Thoracic aorta (tissue), 2 donors: ENCODE measurements at regions not wholly inside any gene's neighbourhood (a gene's known extent, or its start where the extent isn't known, plus 50 kb on each side); places are given as distances from the start of the nearest gene placed in this dataset.

Experiments used
- ATAC-seq: fragments of 150-250 bp; one replicate; pipeline ENCODE4 v1.8.0; 2017; ENCODE audit warnings: low read depth; ENCODE audit not compliant: insufficient number of reproducible peaks, low FRiP score
- DNase-seq: peaks from one replicate; pipeline ENCODE4 v3.0.0-alpha.2; 2020; ENCODE audit warnings: low spot score
- H3K27ac ChIP-seq, 2 donors: fragments of 200-600 bp; sonication (generic); 1 replicate in 1 of 2; 2 replicates in 1 of 2; pipeline ENCODE4 v1.5.1; 2016; ENCODE audit warnings: mild to moderate bottlenecking in 2 of 2, moderate library complexity in 2 of 2
- H3K27me3 ChIP-seq: fragments of 200-600 bp; sonication (generic); replicated peaks from 2 replicates; pipeline ENCODE4 v1.6.0; 2016; ENCODE audit warnings: mild to moderate bottlenecking; ENCODE audit not compliant: insufficient read depth
- H3K36me3 ChIP-seq: fragments of 200-600 bp; sonication (generic); one replicate; pipeline ENCODE4 v1.5.1; 2016
- H3K4me1 ChIP-seq, 2 donors: fragments of 200-600 bp; sonication (generic); 1 replicate in 1 of 2; 2 replicates in 1 of 2; pipeline versions ENCODE4 v1.5.1 to v1.6.0; 2016; ENCODE audit warnings: low read depth in 2 of 2, mild to moderate bottlenecking in 1 of 2; ENCODE audit not compliant: control insufficient read depth in 1 of 2
- H3K4me3 ChIP-seq: fragments of 200-600 bp; sonication (generic); 2 replicates; pipeline ENCODE4 v1.5.1; 2016; ENCODE audit warnings: mild to moderate bottlenecking
- H3K9me3 ChIP-seq: fragments of 200-600 bp; sonication (generic); 2 replicates; pipeline ENCODE4 v1.5.1; 2016
- TF ChIP-seq, protein P1 (sequence below): fragments of 200-600 bp; sonication (generic); IDR thresholded peaks from one replicate; pipeline ENCODE4 v1.5.1; 2019; ENCODE audit warnings: antibody characterized with exemption

DNA sequence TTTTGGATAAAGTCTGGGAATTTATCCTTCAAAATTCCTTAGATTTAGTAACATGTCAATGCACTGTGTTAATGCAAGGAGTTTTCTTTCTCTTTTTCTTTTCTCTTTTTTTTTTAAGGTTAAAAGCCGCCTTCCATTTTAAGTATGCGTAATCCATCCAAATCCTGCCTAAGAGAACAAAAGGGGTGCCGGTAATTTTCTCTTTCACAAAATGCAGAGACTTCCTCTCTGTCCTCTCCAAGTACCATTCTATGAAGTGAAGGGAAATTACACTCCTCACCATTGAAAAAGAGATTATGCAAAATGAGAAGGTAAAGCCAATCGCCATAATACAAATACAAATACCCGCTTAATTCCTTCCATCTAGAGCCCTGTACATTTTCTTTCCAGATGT is 273.8 kb downstream of the BLID start:
- H3K4me1 ChIP-seq = peaks cover 0 to 5% of the 10 kb centered on the region in 2 donors
- no peaks in the 10 kb centered on the region for H3K36me3 ChIP-seq
- no peak overlapping the region for H3K27ac ChIP-seq
- no peak for DNase-seq
- no peaks in the 10 kb centered on the region for H3K27me3 ChIP-seq
- no peak overlapping the region for H3K4me3 ChIP-seq
- TF ChIP-seq, protein P1, sequence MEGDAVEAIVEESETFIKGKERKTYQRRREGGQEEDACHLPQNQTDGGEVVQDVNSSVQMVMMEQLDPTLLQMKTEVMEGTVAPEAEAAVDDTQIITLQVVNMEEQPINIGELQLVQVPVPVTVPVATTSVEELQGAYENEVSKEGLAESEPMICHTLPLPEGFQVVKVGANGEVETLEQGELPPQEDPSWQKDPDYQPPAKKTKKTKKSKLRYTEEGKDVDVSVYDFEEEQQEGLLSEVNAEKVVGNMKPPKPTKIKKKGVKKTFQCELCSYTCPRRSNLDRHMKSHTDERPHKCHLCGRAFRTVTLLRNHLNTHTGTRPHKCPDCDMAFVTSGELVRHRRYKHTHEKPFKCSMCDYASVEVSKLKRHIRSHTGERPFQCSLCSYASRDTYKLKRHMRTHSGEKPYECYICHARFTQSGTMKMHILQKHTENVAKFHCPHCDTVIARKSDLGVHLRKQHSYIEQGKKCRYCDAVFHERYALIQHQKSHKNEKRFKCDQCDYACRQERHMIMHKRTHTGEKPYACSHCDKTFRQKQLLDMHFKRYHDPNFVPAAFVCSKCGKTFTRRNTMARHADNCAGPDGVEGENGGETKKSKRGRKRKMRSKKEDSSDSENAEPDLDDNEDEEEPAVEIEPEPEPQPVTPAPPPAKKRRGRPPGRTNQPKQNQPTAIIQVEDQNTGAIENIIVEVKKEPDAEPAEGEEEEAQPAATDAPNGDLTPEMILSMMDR = no peak
- no peaks in the 10 kb centered on the region for H3K9me3 ChIP-seq
- no peak for ATAC-seq

GRCh38 chr11:121841487-121842191 is 274.4 kb downstream of the BLID start:
- TF ChIP-seq, protein P1 = no peak
- DNase-seq (no peak), ATAC-seq (no peak)
- no peak overlapping the region for H3K4me3 ChIP-seq
- peaks cover 0 to 5% of the 10 kb centered on the region in 2 donors for H3K4me1 ChIP-seq
- no peak overlapping the region for H3K27ac ChIP-seq
- H3K9me3 ChIP-seq = no peaks in the 10 kb centered on the region
- no peaks in the 10 kb centered on the region for H3K27me3 ChIP-seq
- H3K36me3 ChIP-seq = no peaks in the 10 kb centered on the region

DNA sequence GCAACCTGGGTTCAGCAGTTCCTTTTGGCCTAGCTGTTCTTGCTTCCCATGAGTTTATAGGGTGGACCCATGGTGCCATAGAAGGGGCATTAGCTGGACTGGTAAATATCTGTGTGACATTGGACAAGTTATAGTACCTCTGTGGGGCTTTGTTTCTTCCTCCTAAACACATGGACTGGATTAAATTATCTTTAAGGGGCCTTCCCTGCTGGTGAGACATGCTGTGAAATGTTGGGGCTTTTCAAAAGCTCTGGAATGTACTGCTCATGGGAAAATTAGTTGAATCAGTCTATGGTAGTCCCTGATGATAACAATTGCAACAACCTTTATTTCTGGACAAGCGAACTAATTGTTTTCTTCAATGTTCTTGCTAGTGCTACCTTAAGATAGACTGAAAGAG is 276.2 kb downstream of the BLID start:
- DNase-seq (no peak), ATAC-seq (no peak)
- no peak overlapping the region for H3K27ac ChIP-seq
- H3K4me3 ChIP-seq = no peak overlapping the region
- no peaks in the 10 kb centered on the region for H3K27me3 ChIP-seq
- H3K36me3 ChIP-seq = no peaks in the 10 kb centered on the region
- H3K9me3 ChIP-seq = no peaks in the 10 kb centered on the region
- TF ChIP-seq, protein P1 = no peak
- peaks cover 0 to 5% of the 10 kb centered on the region in 2 donors for H3K4me1 ChIP-seq

GRCh38 chr11:121838571-121838970 is 277.4 kb downstream of the BLID start:
- TF ChIP-seq, protein P1 = no peak
- H3K9me3 ChIP-seq = peaks cover 6% of the 10 kb centered on the region
- H3K27me3 ChIP-seq = no peaks in the 10 kb centered on the region
- H3K4me1 ChIP-seq = peaks cover 0 to 5% of the 10 kb centered on the region in 2 donors
- DNase-seq (no peak), ATAC-seq (no peak)
- H3K27ac ChIP-seq = no peak overlapping the region
- no peaks in the 10 kb centered on the region for H3K36me3 ChIP-seq
- H3K4me3 ChIP-seq = no peak overlapping the region

DNA sequence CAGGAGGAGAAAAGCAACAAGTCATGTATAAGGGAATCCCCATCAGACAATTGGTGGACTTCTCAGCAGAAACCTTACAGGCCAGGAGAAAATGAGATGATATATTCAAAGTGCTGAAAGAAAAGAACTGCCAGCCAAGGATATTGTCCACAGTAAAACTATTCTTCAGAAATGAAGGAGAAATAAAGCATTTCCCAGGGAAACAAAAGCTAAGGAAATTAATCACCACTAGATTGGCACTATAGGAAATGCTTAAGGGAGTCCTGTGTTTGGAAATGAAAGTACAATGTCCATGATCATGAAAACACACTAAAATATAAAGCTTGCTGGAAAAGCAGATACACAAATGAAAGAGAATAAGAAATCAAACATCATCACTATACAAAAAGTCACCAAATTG is 282.0 kb downstream of the BLID start:
- no peak for ATAC-seq
- H3K4me1 ChIP-seq = peaks cover under 1 to 6% of the 10 kb centered on the region in 2 donors
- TF ChIP-seq, protein P1 = no peak
- no peaks in the 10 kb centered on the region for H3K27me3 ChIP-seq
- DNase-seq = no peak
- H3K36me3 ChIP-seq = no peaks in the 10 kb centered on the region
- no peak overlapping the region for H3K27ac ChIP-seq
- H3K4me3 ChIP-seq = no peak overlapping the region
- H3K9me3 ChIP-seq = peaks cover 9% of the 10 kb centered on the region
